ENCODE measurements at regions not wholly inside any gene's neighbourhood (a gene's known extent, or its start where the extent isn't known, plus 50 kb on each side); places are given as distances from the start of the nearest gene placed in this dataset.

GRCh38 chr12:28053564-28053963 lies 81.0 kb upstream of the PTHLH start:
- TF ChIP-seq EP300 (IDR thresholded peaks at IDR 0.05; ENCODE audit: borderline replicate concordance): no peak
- no peak for TF ChIP-seq RAD21 (IDR thresholded peaks at IDR 0.05; ENCODE audit: low read depth)
- TF ChIP-seq YY1 (IDR thresholded peaks at IDR 0.05; ENCODE audit: low read depth): no peak
- no peak for TF ChIP-seq REST (IDR thresholded peaks at IDR 0.05; ENCODE audit: low read depth)
- no peak for TF ChIP-seq MAX (IDR thresholded peaks at IDR 0.05)

All from Ishikawa (cell line).